Neural cell (in vitro differentiated cells): ENCODE measurements at regions not wholly inside any gene's neighbourhood (a gene's known extent, or its start where the extent isn't known, plus 50 kb on each side); places are given as distances from the start of the nearest gene placed in this dataset.

Experiments used
- CTCF ChIP-seq: fragments of 450-650 bp; IDR thresholded peaks from 2 replicates; pipeline ENCODE4 v1.5.1; 2014; ENCODE audit warnings: antibody characterized with exemption, mild to moderate bottlenecking, moderate library complexity; ENCODE audit not compliant: poor library complexity, severe bottlenecking
- EZH2 ChIP-seq: fragments of 200-600, 300-800 bp; shearing (Covaris generic), sonication (generic); IDR thresholded peaks from 2 replicates; pipeline ENCODE4 v1.6.1; 2014; ENCODE audit warnings: antibody characterized with exemption, low read length, borderline replicate concordance, mild to moderate bottlenecking; ENCODE audit not compliant: insufficient read depth, poor library complexity, severe bottlenecking
- POLR2AphosphoS5 ChIP-seq: IDR thresholded peaks from 2 replicates; pipeline ENCODE4 v1.6.1; 2012

DNA sequence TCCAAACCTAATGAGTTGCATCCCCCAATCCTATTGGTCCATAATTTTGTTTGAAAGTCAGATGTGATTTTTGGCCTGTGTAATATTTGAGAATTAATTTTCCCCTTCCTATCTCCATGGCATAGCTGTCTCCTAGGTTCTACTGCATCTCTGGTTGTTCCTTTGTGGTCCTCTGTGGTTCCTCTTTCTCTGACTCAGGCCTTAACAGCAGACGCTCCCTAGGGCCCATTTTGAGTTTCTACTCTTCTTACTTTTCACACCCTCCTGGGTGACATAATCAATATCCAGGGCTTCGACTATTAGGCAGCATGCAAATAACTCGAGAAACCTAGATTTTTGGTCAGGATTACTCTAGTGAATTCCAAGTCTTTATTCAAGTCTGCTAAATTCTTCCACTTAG lies 160.7 kb downstream of the RFC3 start:
- no peak for TF ChIP-seq CTCF
- no peak for TF ChIP-seq POLR2AphosphoS5
- TF ChIP-seq EZH2: no peak
